HG02642 (cell line): ENCODE measurements at regions not wholly inside any gene's neighbourhood (a gene's known extent, or its start where the extent isn't known, plus 50 kb on each side); places are given as distances from the start of the nearest gene placed in this dataset.
"Not testable (repeated sequence)": the region's sequence is repeated elsewhere in the genome, so short reads cannot be mapped to it uniquely, and the experiment has no call there.

Experiments
- ATAC-seq: cut with Tn5 transposase; IDR thresholded peaks from one replicate; pipeline ENCODE4 v1.9.1; 2021; ENCODE audit warnings: mild to moderate bottlenecking; ENCODE audit not compliant: unreplicated experiment, poor library complexity

- not testable (repeated sequence) for ATAC-seq
Measured at GRCh38 chr10:77740396-77740795, 102.8 kb upstream of the KCNMA1 start.

- ATAC-seq = no peak
Measured at GRCh38 chr10:77738496-77739158, 101.0 kb upstream of the KCNMA1 start.

GRCh38 chr10:77737608-77738007 is 100.0 kb upstream of the KCNMA1 start:
- no peak for ATAC-seq

GRCh38 chr10:77735136-77735535 is 97.5 kb upstream of the KCNMA1 start:
- ATAC-seq = not testable (repeated sequence)

GRCh38 chr10:77732213-77733003 is 94.8 kb upstream of the KCNMA1 start:
- ATAC-seq = no peak

DNA sequence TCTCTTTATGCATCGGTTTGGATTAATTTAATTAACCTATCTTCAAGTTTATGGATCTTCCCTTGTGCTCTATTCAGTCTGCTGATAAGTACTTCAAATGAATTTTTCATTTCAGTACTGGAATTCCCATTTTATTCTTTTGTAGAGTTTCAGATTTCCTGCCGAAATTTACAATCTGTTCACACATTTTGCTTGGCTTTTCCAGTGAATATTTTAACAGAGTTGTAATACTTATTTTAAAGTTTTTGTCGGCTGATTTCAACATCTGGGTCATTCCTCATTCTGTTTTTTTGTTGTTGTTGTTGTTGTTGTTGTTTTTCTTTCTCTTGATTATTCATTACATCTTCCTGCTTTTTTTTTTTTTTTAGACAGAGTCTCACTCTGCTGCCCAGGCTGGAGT is 89.9 kb upstream of the KCNMA1 start:
- no peak for ATAC-seq

DNA sequence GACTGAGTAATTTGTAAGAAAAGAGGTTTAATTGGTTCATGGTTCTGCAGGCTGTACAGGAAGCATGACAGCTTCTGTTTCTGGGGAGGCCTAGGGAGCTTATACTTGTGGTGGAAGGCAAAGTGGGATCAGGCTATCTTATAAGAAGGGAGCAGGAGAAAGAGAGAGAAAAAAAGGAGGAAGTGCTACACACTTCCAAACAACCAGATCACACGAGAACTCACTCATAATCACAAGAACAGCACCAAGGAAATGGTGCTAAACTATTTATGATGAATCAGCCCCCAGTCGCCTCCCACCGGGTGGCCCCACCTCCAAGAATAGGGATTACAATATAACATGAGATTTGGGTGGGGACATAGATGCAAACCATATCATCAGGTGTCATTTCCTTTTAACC is 89.1 kb upstream of the KCNMA1 start:
- no peak for ATAC-seq

GRCh38 chr10:77726301-77726700 is 88.7 kb upstream of the KCNMA1 start:
- no peak for ATAC-seq

DNA sequence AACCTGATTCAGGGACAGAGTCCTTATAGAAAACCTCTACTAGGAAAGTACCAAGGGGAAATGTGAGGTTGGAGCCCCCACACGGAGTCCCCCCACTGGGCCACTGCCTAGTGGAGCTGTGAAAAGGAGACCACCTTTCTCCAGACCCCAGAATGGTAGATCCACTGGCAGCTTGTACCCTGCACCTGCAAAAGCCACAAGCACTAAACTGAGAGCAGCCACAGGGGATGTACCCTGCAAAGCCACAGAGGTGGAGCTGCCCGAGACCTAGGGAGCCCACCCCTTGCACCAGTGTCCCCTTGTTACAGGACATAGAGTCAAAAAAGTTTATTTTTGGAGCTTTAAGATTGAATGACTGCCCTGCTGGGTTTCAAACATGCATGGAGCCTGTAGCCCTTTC is 87.2 kb upstream of the KCNMA1 start:
- no peak for ATAC-seq

GRCh38 chr10:77723376-77723775 is 85.8 kb upstream of the KCNMA1 start:
- no peak for ATAC-seq

- ATAC-seq = not testable (repeated sequence)
Measured at GRCh38 chr10:77722956-77723355, 85.3 kb upstream of the KCNMA1 start.

- no peak for ATAC-seq
Measured at GRCh38 chr10:77721815-77722214, 84.2 kb upstream of the KCNMA1 start.

DNA sequence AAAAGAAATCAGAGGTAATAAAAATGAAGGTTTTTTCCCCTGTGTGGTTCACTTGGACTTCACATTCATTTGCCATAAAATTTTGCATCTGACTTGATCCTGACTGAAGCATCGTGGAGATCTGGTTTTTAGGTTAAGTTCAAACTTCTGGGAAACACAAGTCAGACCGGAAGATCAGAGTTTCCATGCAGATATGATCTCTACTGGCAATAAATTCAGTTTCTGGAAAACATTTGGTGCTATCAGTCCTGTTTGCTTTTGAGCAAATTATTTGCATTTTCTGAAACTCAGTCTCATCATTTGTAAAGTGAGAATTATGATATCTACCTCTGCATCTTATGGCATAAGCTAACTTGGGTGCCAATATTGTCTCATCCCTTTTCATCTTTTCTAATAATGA is 81.3 kb upstream of the KCNMA1 start:
- no peak for ATAC-seq

DNA sequence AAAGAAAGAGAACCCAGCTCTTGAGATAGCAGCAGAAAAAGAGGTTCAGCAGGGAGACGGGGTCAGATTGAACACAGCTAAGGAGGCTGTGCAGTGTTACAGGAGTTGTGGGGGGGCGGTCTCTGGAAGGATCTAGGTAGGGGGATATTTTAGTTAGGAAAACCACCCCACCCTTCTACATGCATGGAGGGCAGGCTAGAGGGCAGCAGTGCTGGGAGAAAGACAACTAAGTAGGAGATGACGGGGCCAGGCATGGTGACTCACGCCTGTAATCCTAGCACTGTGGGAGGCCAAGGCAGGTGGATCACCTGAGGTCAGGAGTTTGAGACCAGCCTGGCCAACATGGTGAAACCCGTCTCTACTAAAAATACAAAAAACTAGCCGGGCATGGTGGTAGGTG is 80.7 kb upstream of the KCNMA1 start:
- ATAC-seq = not testable (repeated sequence)

DNA sequence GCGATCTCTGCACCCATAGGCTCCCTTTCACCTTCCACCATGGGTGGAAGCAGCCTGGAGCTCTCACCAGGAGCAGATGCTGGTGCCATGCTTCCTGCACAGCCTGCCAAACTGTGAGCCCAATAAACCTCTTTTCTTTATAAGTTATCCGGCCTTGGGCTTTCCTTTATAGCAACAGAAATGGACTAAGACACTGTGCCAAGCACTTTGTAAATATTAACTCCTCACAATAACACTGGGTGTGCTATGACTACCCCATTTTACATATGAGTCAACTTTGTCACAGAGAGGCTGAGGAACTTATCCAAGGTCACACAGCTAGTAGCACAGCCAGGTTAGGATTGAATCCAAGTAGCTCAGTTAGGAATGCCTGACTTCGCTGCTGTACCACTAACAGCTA is 79.7 kb upstream of the KCNMA1 start:
- ATAC-seq = no peak

DNA sequence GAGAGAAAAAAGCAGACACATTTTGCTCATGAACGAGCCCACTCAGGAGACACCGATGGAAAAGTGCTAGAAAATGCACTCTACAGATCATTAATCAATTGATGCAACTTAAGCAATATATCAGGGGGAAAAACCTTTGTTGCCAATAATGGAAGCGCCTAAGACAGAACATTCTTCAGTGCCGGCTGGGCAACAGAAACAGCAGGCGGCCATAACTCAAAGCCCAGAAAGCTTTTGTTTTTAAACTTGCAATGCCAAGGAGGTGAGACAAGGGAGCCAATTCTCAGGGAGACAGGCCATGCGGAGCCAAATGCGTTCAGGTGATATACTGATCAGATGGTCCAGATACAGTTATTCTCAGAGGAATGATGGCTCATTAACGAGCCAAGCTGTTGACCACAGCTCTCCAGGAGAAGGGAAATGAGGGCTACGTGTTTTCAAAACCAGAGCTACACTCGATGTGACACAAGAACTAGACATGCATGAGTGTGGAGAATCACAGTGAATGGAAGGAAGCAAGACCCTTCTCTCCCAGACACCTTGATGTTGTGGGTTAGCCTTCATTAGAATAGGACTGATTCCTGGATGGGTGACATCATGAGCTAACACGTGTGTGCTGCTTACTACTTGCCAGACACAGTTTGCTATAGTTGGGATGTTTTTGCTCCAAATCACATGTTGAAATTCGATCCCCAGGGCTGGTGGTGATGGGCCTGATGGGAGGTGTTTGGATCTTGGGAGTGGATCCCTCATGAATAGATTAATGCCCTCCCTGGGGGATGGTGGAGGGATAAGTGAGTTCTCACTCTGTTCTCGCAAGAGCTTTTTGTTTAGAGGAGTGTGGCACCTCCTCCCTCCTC is 79.1 kb upstream of the KCNMA1 start:
- no peak for ATAC-seq

- ATAC-seq = no peak
Measured at GRCh38 chr10:77715536-77715935, 77.9 kb upstream of the KCNMA1 start.

GRCh38 chr10:77715088-77715487 is 77.5 kb upstream of the KCNMA1 start:
- ATAC-seq = no peak

- no peak for ATAC-seq
Measured at GRCh38 chr10:77713521-77714280, 76.1 kb upstream of the KCNMA1 start.

GRCh38 chr10:77712207-77712606 is 74.6 kb upstream of the KCNMA1 start:
- no peak for ATAC-seq
